DND-41 (cell line): ENCODE measurements at regions not wholly inside any gene's neighbourhood (a gene's known extent, or its start where the extent isn't known, plus 50 kb on each side); places are given as distances from the start of the nearest gene placed in this dataset.

Source experiments
- ATAC-seq: fragments of 200-7000 bp; cut with Tn5 transposase; 3 replicates; pipeline ENCODE4 v1.9.1; 2021; ENCODE audit warnings: low read depth; ENCODE audit not compliant: insufficient read depth
- DNase-seq: peaks from one replicate; pipeline ENCODE4 v3.0.0-alpha.2; 2020
- H2AFZ ChIP-seq: 2 replicates; pipeline ENCODE4 v1.6.0; 2012; ENCODE audit warnings: low read depth, low read length
- H3K27ac ChIP-seq: 2 replicates; pipeline ENCODE4 v1.5.1; 2012; ENCODE audit warnings: low read length, inconsistent platforms
- H3K27me3 ChIP-seq: fragments of 200-600 bp; sonication (generic); 2 replicates; pipeline ENCODE4 v1.6.0; 2012; ENCODE audit warnings: low read length, mild to moderate bottlenecking, inconsistent platforms; ENCODE audit not compliant: insufficient read depth, poor library complexity
- H3K36me3 ChIP-seq: 2 replicates; pipeline ENCODE4 v1.5.1; 2012; ENCODE audit warnings: low read length, inconsistent platforms; ENCODE audit not compliant: insufficient read depth
- H3K4me1 ChIP-seq: 2 replicates; pipeline ENCODE4 v1.5.1; 2012; ENCODE audit warnings: mild to moderate bottlenecking, low read length; ENCODE audit not compliant: insufficient read depth
- H3K4me2 ChIP-seq: 2 replicates; pipeline ENCODE4 v1.6.0; 2012; ENCODE audit warnings: mild to moderate bottlenecking, moderate library complexity, low read length, inconsistent platforms; ENCODE audit not compliant: insufficient read depth
- H3K4me3 ChIP-seq, 2 experiments: fragments of 200-600 bp in 1 of 2; shearing (Covaris generic) in 1 of 2; 2 replicates each; pipeline ENCODE4 v1.5.1; 2012 to 2016; ENCODE audit warnings: inconsistent platforms in 2 of 2, low read length in 2 of 2, mild to moderate bottlenecking in 2 of 2, low read depth in 1 of 2, moderate library complexity in 1 of 2
- H3K79me2 ChIP-seq: 2 replicates; pipeline ENCODE4 v1.6.0; 2012; ENCODE audit warnings: low read length, inconsistent platforms; ENCODE audit not compliant: insufficient read depth
- H3K9ac ChIP-seq: 2 replicates; pipeline ENCODE4 v1.6.0; 2012; ENCODE audit warnings: low read depth, mild to moderate bottlenecking, inconsistent platforms, low read length, moderate library complexity
- H3K9me3 ChIP-seq: 2 replicates; pipeline ENCODE4 v1.5.1; 2012; ENCODE audit warnings: low read length, moderate library complexity, mild to moderate bottlenecking, inconsistent platforms; ENCODE audit not compliant: insufficient read depth, severe bottlenecking
- H4K20me1 ChIP-seq: 2 replicates; pipeline ENCODE4 v1.6.0; 2012; ENCODE audit warnings: low read length; ENCODE audit not compliant: insufficient read depth
- CTCF ChIP-seq: IDR thresholded peaks from 2 replicates; pipeline ENCODE4 v1.5.1; 2012; ENCODE audit warnings: borderline replicate concordance, low read length, moderate library complexity, mild to moderate bottlenecking; ENCODE audit not compliant: poor library complexity, severe bottlenecking; ENCODE audit errors: extremely low read depth
- EZH2 ChIP-seq: IDR thresholded peaks from 3 replicates; pipeline ENCODE4 v1.6.1; 2012; ENCODE audit warnings: borderline replicate concordance, low read depth, mild to moderate bottlenecking, moderate library complexity, low read length, inconsistent platforms; ENCODE audit not compliant: severe bottlenecking

GRCh38 chr6:6821639-6822261, 233.2 kb downstream of the LY86 start:
- Histone ChIP-seq H3K9me3 (no peaks in the 10 kb centered on the region), H4K20me1 (no peaks in the 10 kb centered on the region), H3K4me1 (no peaks in the 10 kb centered on the region), H3K79me2 (no peaks in the 10 kb centered on the region), H3K27me3 (no peaks in the 10 kb centered on the region), H3K27ac (no peak overlapping the region), H3K36me3 (no peaks in the 10 kb centered on the region), H2AFZ (no peak overlapping the region), H3K4me3 (no peak overlapping the region), H3K4me2 (no peak overlapping the region), H3K9ac (no peak overlapping the region)
- DNase-seq = no peak
- ATAC-seq = no peak
- TF ChIP-seq EZH2 (no peak), CTCF (no peak)

- Histone ChIP-seq H3K9me3 (no peaks in the 10 kb centered on the region), H3K27ac (no peak overlapping the region), H3K27me3 (no peaks in the 10 kb centered on the region), H3K9ac (no peak overlapping the region), H2AFZ (no peak overlapping the region), H3K4me3 (no peak overlapping the region), H3K36me3 (no peaks in the 10 kb centered on the region), H3K79me2 (no peaks in the 10 kb centered on the region), H3K4me2 (no peak overlapping the region), H3K4me1 (no peaks in the 10 kb centered on the region), H4K20me1 (no peaks in the 10 kb centered on the region)
- TF ChIP-seq CTCF = no peak
- no peak for DNase-seq
- no peak for ATAC-seq
Measured at GRCh38 chr6:6823030-6823429, 234.5 kb downstream of the LY86 start.

GRCh38 chr6:6823568-6824224, 235.2 kb downstream of the LY86 start:
- Histone ChIP-seq H3K4me3 (no peak overlapping the region), H3K9ac (no peak overlapping the region), H3K79me2 (no peaks in the 10 kb centered on the region), H3K9me3 (no peaks in the 10 kb centered on the region), H3K36me3 (no peaks in the 10 kb centered on the region), H3K4me1 (no peaks in the 10 kb centered on the region), H3K4me2 (no peak overlapping the region), H3K27me3 (no peaks in the 10 kb centered on the region), H4K20me1 (no peaks in the 10 kb centered on the region), H3K27ac (no peak overlapping the region), H2AFZ (no peak overlapping the region)
- no peak for DNase-seq
- TF ChIP-seq CTCF (no peak), EZH2 (no peak)
- ATAC-seq = no peak
